DMS79 treated with DMSO at 0.1 percent for 48 hours (cell line): ENCODE measurements at regions not wholly inside any gene's neighbourhood (a gene's known extent, or its start where the extent isn't known, plus 50 kb on each side); places are given as distances from the start of the nearest gene placed in this dataset.

Experiments
- DNase-seq: peaks from one replicate; lab custom pipeline; 2025; lab: John Stamatoyannopoulos, UW

DNA sequence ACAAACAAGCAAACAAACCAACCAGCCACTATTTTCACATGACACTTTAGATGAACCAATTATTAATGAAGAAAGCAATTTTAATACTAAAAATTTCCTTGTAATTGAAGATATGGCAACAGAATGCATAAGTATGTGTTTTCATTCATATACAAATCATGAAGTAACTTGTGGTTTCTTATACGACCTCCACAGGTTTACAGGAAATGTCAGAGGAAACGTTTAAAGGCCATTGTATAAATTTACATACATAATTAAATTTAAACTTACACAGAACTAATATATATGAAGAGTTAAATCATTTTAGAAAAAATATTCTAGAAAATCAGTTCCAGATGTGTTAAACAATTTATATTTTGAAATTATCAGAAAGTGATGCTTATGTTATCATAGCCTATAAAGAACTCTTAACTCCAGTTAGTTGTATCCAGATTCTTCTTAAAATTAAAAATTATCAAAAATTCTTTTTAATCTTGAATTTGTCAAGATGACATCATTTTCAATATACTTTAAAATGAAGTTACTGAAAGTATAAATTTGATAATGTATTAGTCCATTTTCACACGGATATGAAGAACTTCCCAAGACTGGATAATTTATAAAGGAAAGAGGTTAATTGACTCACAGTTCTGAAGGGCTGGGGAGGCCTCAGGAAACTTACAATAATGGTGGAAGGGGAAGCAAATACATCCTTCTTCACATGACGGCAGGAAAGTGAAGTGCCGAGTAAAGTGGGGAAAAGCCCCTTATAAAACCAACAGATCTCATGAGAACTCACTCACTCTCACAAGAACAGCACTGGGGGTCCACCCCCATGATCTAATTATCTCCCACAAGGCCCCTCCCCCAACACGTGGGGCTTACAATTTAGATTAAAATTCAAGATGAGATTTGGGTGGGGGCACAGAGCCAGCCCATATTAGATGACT is 192.0 kb downstream of the PIK3R1 start:
- no peak for DNase-seq

DNA sequence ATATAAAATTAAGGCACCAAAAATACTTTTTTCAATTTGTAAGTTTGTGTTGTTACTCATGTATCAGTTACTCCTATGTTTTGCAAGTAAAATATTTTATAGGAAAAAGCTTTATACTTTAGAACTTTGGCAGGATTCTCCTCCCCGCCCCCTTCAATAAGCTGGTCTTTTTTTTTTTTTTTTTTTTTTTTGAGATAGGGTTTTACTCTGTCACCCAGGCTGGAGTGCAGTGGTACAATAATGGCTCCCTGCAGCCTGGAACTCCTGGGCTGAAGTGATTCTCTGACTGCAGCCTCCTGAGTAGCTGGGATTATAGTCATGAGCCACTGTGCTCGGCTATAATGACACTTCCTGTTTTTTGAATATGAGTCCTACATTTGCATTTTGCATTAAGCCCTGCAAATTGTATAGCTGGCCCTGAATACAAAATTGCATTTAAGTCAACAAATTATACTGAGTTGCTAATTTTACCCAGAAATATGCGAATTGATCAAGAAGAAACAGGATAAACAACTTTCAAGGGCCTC is 192.9 kb downstream of the PIK3R1 start:
- DNase-seq: no peak

DNA sequence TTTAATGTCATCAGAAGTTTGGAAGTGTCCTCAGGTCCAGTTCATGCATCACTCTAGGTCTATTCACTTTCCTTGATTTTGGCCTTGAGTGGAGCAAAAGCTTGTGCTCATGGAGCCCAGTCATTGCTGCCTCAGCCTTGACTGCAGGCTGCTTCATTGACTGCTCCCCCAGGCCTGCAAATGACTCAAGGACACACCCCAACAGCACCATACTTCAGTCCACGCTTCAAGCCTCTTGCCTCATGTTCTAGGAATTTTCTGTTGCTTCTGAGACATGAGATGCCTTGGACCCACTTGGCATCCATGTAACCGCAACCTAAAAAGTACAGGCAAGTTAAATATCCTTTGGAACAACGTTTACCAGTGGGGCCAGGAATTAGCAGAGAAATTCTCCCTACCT is 193.7 kb downstream of the PIK3R1 start:
- DNase-seq: no peak

DNA sequence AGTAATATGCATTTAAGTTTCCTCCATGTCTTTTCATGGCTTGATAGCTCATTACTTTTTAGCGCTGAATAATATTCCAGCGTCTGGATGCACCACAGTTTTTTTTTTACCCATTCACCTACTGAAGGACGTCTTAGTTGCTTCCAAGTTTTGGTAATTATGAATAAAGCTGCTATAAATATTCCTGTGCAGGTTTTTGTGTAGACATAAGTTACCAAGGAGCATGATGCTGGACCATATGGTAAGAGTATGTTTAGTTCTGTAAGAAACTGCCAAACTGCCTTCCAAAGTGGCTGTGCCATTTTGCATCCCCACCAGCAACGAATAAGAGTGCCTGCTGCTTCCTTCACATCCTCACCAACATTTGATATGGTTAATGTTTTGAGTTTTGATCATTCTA is 195.6 kb downstream of the PIK3R1 start:
- no peak for DNase-seq

DNA sequence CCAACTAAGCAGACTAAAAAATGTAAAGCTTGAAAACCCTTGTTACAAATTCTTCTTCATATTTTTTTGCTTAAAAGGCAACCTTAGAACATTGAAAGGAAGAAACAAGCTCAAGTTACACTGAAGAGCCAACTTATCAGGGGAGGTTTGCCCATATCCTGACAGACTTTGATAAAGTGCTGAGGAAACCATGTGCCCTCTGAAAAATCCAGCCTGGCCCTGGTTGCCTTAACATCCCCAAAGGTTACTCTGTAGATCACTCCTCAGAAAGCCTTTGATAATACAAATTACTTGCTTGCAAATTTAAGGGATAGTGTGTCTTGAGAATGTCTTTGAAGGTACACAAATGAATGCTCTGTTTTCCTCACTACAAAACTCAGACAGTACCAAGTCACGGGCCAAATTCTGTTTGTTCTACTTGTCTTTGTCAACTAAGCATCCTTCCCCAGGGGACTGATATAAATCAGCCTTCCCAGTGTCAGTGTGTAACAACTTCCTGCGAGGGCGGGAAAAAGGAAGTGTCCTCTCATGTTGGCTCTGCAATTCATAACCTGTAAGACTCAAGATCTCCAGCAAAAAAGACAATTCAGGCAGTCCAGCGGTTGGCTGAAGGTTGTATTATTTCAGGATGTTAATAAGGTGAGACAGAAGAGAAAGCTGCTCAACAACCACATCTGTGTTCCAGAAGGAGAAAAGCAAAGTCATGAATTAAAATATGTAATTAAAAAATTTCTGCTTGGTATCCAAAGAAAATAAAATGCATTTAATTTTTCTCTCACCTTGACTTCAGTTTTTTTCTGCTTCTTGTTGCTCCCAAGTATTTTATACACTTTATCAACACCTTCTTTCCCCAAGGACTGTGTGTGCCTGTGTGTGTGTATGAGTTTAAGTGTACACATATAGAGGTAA is 199.9 kb downstream of the PIK3R1 start:
- no peak for DNase-seq

DNA sequence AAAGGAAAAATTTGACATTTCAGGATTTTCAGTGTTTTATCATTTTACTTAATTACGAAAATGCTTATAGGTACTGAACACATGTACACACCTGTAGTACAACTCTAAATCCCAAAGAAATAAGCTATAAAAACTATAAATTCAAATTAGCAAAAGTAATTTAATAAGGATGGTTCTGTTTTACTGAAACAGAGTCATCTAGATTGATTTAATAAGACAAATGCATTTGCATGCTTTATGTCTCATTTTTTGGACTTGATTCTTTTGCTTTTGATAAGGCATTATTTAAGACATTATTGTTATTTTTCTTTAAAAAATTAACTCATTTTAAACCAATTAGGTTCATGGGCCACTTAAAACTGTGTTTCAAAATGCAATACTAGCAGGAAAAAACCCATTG is 201.2 kb downstream of the PIK3R1 start:
- DNase-seq: no peak

DNA sequence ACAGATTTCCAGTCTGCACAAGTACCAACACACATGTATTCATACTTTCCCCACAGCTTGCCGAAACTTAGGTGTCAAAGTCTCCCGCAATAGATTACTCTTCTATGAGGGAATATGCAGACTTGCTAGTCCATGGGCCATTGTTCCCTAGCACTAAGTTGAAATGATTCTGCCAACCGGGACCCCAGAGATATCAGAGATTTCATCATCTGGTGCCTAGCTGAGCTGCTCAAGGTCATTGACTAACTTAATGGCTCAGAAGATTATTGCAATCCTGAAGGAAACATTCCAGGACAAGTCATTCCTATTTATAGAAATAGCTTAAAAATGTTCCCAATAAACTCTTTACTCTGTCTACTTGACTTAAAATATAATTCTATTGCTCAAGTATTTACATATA is 202.6 kb downstream of the PIK3R1 start:
- DNase-seq: no peak

DNA sequence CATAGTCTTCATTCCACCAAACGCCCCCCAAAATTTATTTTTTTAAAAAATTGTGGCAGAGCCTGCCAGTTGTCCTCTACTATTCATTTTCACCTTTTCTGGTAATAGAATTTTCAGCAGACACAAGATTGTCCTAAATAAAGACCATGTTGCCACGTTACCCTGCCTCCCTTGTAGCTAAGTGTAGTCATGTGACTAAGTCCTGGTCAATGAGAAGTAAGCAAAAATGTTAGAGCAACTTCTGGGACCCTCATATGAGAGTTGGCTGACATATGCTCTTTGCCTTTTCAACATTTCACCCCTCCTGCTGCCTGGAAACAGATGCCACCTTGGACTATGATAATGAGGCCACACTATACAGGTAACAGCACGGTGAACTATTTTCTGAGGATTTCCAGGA is 203.1 kb downstream of the PIK3R1 start:
- DNase-seq: no peak

DNA sequence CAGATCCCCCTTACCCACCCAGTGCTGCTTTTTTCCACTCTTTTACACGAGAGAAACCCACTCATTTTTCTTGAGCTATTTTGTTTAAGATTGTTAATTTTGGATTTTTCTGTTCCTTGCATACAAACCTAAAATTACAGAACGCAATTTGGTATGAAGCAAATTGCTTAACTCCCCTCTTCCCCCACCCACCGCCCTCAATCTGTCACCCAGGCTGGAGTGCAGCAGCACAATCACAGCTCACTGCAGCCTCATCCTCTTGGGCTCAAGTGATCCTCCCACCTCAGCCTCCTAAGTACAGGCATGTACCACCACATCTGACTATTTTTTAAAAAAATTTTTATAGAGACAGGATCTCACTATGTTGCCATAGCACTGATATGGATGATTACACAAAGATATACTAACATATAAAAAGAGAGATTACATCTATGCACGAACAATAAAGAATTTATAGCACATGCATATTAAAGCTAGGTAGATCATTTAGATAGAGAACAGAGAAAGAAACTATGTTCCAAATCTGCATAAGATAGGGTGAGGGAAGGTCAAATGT is 203.6 kb downstream of the PIK3R1 start:
- no peak for DNase-seq

DNA sequence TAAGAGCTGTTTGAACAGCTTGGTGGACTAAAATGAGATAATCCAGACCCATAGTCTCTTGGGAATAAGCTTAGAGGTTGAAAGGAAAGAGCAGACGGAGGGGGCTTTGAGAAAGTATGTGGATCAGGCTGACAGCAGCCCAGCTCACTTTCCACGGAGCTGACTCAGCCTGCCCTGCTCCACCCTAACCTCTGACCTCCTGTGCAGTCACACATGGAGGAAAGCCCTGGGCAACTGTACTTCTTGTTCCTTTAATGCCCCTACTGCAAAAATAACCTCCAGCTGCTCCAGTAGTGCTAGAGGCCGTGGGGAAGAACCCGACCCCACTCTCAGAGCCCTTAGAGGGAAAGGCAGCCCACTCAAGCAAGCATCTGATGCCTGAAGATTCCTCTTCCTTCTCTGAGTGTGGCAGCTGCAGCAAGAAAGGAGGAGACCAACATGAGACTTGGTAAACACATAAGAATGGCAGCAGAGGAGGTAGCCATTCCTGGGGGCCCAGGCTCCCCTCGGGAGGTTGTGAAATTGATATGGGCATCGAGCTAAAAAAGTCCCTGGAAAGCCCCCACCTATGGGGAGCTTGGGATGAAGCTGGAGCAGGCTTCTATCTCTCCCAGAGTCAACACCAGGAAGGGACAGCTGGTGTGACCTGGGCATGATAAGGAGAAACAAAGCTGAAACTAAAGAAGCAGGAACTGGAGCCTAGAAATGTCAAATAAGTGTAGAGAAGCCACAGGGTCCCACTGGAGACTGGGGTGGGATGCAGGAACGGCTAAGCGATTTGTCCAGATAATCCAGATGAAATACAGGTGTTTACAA is 204.3 kb downstream of the PIK3R1 start:
- no peak for DNase-seq

DNA sequence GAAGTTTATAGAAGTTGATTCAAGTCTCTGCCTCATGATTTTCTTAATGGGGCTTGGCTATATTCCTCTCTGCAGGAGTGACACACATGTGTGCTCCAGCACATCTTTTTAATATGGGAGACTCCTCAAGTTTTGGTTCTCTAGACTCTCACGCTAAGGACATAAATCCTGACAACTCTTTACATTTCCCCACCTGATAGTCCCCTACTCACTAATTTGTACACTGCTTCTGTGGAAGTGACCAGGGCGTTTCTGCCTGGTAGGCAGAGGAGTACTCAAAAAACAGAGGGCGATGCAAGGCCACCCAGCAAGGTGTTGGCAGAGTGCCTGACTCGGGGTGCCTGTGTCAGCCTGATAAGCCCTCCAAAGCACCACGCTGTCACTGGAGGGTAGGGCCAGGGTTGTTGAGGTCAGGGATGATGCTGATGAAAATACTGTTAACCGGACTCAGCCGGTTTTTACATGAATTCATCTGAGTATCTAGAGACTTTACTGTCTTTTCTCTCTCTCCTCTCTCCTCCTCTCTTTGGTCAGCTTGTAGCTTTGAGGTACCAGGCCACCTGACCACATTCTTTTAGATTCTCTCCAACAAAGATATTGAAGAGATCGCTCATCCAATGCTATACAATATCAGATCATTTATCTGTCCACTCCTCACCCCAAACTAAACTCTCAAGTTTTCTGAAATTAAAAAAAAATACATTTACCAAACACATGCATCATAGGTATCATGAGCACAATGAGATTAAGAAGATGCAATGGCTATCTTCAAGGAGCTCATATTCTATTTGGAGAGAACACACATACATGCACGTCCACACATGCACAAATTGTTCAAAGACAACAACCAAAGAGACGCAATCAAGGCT is 205.2 kb downstream of the PIK3R1 start:
- DNase-seq: no peak

DNA sequence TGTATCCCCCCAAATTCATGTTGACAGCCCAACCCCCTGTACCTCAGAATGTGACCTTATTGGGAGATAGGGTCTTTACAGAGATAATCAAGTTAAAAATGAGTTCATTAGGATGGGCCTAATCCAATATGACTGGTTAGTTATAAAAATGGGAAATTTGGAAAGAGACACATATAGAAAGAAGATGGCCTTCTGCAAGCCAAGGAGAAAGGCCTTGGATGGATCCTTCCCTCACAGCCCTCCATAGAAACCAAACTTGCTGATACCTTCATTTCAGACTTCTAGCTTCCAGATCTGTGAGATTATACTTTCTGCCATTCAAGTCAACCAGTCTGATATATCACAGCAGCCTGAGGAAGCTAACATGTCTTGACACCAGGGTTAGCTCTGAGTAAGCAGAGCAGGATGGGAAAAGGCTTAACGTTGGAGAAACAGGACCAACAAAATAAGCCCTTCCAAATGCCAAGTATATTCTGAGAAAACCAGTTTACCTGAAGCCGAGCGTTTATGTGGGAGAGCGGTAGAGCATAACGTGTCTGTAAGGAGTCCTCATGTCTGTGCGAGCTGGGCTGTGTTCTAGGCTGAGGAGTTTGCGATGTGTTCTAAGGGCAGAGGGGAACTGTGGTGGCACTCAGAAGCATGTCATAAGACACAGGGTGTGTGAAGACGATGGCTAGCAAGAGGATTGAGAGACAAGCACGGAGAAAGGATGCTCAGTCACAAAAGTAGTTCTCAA is 206.1 kb downstream of the PIK3R1 start:
- DNase-seq: no peak

DNA sequence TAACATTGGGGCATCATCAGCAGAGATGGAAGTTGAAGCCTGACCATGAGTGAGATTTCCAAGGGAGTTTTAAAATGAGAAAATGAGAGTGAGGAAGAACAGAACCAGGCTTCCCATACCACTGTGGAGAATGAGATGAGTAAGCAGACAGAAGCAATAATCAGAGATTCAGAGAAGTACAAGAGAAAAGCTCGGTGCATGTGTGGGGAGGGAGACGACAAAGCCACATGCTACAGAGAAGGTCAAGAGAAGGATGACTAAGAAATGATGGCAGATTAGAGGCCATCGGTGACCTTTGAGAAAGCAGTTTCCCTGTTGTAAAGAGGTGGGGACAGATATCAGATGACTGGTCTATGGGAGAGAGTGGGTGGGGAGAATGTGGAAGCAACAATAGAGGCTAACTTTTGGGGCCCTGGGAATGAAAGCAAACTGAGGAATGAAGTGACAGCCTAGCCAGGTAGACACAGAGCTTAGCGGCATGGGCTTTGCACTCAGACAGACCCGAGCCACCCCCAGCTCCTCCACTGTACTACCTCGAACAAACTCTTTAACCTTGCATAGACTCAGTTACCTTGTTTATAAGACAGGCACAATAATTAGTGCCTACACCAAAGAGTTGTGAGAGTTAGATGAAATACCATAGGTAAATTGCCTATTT is 207.7 kb downstream of the PIK3R1 start:
- DNase-seq: no peak

DNA sequence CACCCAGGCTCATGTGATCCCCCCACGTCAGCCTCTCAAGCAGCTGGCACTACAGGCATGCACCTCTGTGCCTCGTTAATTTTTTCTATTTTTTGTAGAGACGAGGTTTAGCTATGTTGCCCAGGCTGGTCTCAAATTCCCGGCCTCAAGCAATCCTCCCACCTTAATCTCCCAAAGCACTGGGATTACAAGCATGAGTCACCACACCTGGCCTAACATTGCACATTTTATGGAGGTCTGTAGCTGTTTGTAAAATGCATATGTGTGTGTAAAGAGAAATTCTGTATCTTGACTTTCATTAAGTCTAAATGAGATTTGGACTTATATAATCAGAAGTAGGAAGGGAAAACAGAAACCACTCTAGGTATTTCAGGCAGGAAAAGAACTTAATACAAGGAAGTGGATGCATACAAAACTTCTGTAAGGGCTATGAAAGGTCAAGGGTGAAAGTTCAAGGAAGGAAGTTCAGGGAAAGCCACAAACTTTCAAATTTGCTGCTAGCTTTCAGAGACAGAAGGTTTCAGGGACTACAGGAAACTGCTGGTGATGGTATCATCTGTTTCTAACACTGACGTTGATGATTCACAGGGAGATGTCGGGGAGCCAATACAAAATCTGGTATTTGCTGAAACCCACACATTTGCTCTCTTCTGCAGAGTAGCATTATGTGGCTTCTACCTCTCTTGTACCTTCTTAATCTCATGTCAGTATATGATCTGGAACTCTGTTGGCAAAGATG is 209.4 kb downstream of the PIK3R1 start:
- DNase-seq: no peak

DNA sequence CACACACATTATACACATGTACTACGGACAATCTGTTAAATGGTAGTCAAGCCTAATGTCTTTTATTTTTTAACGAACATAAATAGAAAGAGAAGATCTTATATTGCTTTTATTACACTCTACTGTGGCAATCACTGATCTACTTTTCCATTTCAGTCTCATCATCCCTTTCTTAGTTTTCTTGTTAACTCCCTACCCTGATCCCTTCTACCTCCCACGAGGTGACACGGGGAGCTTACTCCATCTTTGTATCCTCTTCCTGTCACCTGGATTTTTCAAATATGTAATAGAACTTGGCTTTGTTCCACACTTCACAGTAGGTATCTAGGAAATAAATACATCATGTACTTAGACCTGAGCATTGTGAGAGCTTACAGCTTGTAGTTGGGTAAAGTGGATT is 211.0 kb downstream of the PIK3R1 start:
- no peak for DNase-seq

DNA sequence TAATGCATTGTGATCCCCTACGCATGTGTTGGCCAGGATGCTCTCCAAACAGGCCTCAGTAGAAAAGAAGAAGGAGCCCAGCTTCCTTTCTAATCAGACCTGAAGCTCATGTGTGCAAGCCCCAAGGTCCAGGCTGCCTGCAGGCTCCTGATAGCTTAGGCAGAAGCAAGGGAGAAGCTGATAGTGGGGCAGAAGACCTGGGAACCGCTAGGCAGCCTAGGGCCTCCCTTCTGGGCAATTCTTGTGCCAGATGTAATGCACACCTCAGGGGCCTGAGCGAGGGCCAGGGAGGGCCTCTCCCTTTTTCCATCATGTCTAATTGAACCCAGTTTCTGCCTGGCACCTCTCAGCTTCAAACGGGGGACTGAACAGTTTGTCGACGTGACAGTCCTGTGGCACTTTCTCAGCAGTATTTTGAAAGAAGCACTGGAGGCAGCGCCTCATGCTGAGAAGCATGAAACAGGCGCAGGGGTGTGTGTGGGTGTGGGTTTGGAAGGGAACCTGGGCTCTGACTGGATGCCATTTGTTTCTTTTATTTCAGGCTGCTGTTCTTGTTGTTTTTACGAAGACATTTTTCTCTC is 212.8 kb downstream of the PIK3R1 start:
- DNase-seq: no peak

DNA sequence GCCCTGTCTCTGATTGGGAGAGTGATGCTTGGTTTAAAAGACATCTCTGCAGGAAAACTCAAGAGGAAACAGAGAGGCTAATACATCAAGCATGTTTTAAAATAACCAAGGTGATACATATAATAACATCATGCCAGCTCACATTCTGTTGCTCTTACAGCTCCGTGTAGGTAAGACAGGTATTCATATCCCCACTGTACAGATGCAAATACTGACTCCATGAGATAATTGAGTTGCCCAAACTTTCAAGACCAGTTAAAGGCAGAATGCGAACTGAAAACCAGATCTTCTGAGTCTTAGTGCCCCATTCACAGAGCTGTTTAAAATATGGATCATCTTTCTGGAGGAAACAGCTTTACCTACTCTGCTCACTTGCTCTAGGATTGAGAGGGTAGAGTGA is 214.0 kb downstream of the PIK3R1 start:
- no peak for DNase-seq

DNA sequence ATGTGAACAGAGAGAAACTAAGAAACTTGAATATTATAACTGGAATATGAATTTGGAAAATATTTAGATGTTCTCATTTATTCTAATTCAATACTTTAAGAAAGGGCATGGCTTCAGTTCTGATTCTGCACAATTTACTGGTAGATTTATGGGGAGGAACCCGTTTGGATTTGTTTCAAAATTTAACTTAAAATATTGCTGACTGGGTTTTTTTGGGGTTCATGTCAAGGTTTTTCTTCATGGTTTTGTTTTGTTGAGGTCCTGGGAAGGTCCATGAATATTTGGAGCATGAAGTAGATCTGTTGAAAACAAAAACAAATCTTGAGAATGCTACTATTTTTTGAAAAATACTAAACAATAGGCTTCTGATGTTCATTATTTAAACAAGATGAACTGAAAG is 214.7 kb downstream of the PIK3R1 start:
- no peak for DNase-seq
